GM18502 (cell line): ENCODE measurements at regions not wholly inside any gene's neighbourhood (a gene's known extent, or its start where the extent isn't known, plus 50 kb on each side); places are given as distances from the start of the nearest gene placed in this dataset.

Source experiments
- ATAC-seq: cut with Tn5 transposase; IDR thresholded peaks from one replicate; pipeline ENCODE4 v1.9.1; 2021; ENCODE audit warnings: mild to moderate bottlenecking; ENCODE audit not compliant: unreplicated experiment, poor library complexity

GRCh38 chr10:21230219-21230618 is 295.3 kb downstream of the SKIDA1 start:
- ATAC-seq: peak; percentile 61

- no peak for ATAC-seq
Measured at GRCh38 chr10:21217748-21218367, 307.6 kb downstream of the SKIDA1 start.

GRCh38 chr10:21217107-21217506 is 308.4 kb downstream of the SKIDA1 start:
- ATAC-seq: no peak

- no peak for ATAC-seq
Measured at GRCh38 chr10:21214329-21214728, 311.2 kb downstream of the SKIDA1 start.

GRCh38 chr10:21213381-21213780 is 312.1 kb downstream of the SKIDA1 start:
- ATAC-seq: no peak

GRCh38 chr10:21212912-21213311 is 312.6 kb downstream of the SKIDA1 start:
- no peak for ATAC-seq

- no peak for ATAC-seq
Measured at GRCh38 chr10:21212348-21212747, 313.1 kb downstream of the SKIDA1 start.

GRCh38 chr10:21209495-21209894 is 312.4 kb upstream of the NEBL start:
- no peak for ATAC-seq

GRCh38 chr10:21208666-21209316 is 311.7 kb upstream of the NEBL start:
- ATAC-seq: no peak

GRCh38 chr10:21207852-21208646 is 310.9 kb upstream of the NEBL start:
- ATAC-seq: no peak

- no peak for ATAC-seq
Measured at GRCh38 chr10:21205328-21205727, 308.2 kb upstream of the NEBL start.

GRCh38 chr10:21203473-21204107 is 306.5 kb upstream of the NEBL start:
- ATAC-seq: no peak

GRCh38 chr10:21202776-21203462 is 305.8 kb upstream of the NEBL start:
- ATAC-seq: no peak

GRCh38 chr10:21199501-21199900 is 302.4 kb upstream of the NEBL start:
- no peak for ATAC-seq

- ATAC-seq: no peak
Measured at GRCh38 chr10:21197838-21198237, 300.7 kb upstream of the NEBL start.

- ATAC-seq: no peak
Measured at GRCh38 chr10:21196822-21197395, 299.8 kb upstream of the NEBL start.

- ATAC-seq: no peak
Measured at GRCh38 chr10:21195252-21195651, 298.1 kb upstream of the NEBL start.

- ATAC-seq: no peak
Measured at GRCh38 chr10:21194510-21194993, 297.4 kb upstream of the NEBL start.

GRCh38 chr10:21193196-21193595 is 296.1 kb upstream of the NEBL start:
- no peak for ATAC-seq

- ATAC-seq: no peak
Measured at GRCh38 chr10:21191512-21191911, 294.4 kb upstream of the NEBL start.
